ENCODE measurements at regions not wholly inside any gene's neighbourhood (a gene's known extent, or its start where the extent isn't known, plus 50 kb on each side); places are given as distances from the start of the nearest gene placed in this dataset.

GRCh38 chr21:29475329-29475728 lies 176.6 kb downstream of the BACH1 start (continued):
- TF ChIP-seq CHD7 (IDR thresholded peaks at IDR 0.05; ENCODE audit: insufficient replicate concordance, low read length) (no peak), HDAC2 (IDR thresholded peaks at IDR 0.05; ENCODE audit: borderline replicate concordance in 1 of 2, low read depth in 2 of 2, low read length in 2 of 2) (no peak), RNF2 (IDR thresholded peaks at IDR 0.05; ENCODE audit: borderline replicate concordance, low read depth, low read length, missing control alignments, poor library complexity, severe bottlenecking) (no peak), NANOG (IDR thresholded peaks at IDR 0.05; ENCODE audit: insufficient read depth, low read depth, low read length, poor library complexity, severe bottlenecking) (no peak), SIX5 (IDR thresholded peaks at IDR 0.05; ENCODE audit: low read depth, low read length) (no peak), EZH2 (IDR thresholded peaks at IDR 0.05; ENCODE audit: low read depth, low read length, severe bottlenecking) (no peak), FOSL1 (IDR thresholded peaks at IDR 0.05; ENCODE audit: insufficient read depth, low read depth, low read length) (no peak)

Data from H1 (cell line).